ENCODE measurements at regions not wholly inside any gene's neighbourhood (a gene's known extent, or its start where the extent isn't known, plus 50 kb on each side); places are given as distances from the start of the nearest gene placed in this dataset.

DNA sequence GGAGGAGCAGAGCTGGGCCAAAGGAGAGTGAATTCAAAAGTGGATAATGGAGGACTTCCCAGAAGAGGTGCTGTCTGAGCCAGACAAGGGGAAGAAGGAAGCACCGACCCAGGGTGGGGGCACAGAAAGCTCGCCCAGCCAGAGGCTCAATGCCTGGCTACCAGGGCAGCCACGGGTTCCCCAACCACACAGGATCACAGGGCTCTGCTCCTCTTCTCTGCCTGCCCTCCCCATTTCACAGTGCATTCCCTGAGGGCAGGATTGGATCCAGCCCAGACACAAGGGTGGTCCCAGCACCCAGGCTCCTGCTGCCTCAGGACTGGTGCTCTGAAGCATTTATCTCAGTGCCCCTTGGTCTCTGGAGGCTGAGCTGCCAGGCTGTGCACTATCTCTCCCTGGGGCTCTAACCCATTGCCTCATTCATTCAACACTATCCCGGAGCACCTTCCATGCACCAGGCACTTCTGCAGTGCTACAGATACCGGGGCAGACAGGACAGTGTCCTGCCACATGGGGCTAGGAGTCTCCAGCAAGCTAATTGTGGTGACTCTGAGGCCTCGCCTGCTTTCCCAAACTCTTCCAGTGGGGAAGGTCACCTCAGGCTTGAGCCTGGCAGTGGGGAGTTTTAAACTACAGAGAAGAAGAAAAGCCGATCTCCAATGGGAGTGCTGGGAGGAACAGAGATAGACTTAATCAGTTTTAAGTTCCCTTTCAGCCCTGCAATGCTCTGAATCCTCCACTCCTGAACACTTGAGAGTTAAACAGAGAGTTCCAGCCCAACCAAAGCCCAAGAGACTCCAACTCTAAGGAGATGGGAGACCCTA is 201.8 kb upstream of the ZMIZ1 start:
- no peak for DNase-seq (ENCODE audit: low read depth)
- TF ChIP-seq, protein P1, sequence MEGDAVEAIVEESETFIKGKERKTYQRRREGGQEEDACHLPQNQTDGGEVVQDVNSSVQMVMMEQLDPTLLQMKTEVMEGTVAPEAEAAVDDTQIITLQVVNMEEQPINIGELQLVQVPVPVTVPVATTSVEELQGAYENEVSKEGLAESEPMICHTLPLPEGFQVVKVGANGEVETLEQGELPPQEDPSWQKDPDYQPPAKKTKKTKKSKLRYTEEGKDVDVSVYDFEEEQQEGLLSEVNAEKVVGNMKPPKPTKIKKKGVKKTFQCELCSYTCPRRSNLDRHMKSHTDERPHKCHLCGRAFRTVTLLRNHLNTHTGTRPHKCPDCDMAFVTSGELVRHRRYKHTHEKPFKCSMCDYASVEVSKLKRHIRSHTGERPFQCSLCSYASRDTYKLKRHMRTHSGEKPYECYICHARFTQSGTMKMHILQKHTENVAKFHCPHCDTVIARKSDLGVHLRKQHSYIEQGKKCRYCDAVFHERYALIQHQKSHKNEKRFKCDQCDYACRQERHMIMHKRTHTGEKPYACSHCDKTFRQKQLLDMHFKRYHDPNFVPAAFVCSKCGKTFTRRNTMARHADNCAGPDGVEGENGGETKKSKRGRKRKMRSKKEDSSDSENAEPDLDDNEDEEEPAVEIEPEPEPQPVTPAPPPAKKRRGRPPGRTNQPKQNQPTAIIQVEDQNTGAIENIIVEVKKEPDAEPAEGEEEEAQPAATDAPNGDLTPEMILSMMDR (IDR thresholded peaks at IDR 0.05; ENCODE audit: low read depth, low read length, missing control alignments): no peak
- H3K4me3 ChIP-seq (ENCODE audit: low read depth, low read length): no peak overlapping the region
- in situ Hi-C loops (cut with HindIII; ENCODE audit: low sequenced_read_pairs): no loop called here

GRCh38 chr10:78867555-78867939 is 201.2 kb upstream of the ZMIZ1 start:
- DNase-seq (ENCODE audit: low read depth): no peak
- in situ Hi-C loops (cut with HindIII; ENCODE audit: low sequenced_read_pairs): no loop called here
- TF ChIP-seq, protein P1 (IDR thresholded peaks at IDR 0.05; ENCODE audit: low read depth, low read length, missing control alignments): no peak
- no peak overlapping the region for H3K4me3 ChIP-seq (ENCODE audit: low read depth, low read length)

GRCh38 chr10:78868048-78868447 is 200.7 kb upstream of the ZMIZ1 start:
- in situ Hi-C loops (cut with HindIII; ENCODE audit: low sequenced_read_pairs): no loop called here
- H3K4me3 ChIP-seq (ENCODE audit: low read depth, low read length): no peak overlapping the region
- DNase-seq (ENCODE audit: low read depth): no peak
- TF ChIP-seq, protein P1 (IDR thresholded peaks at IDR 0.05; ENCODE audit: low read depth, low read length, missing control alignments): no peak

- TF ChIP-seq, protein P1 (IDR thresholded peaks at IDR 0.05; ENCODE audit: low read depth, low read length, missing control alignments): no peak
- no peak for DNase-seq (ENCODE audit: low read depth)
- no peak overlapping the region for H3K4me3 ChIP-seq (ENCODE audit: low read depth, low read length)
- in situ Hi-C loops (cut with HindIII; ENCODE audit: low sequenced_read_pairs): no loop called here
Observed at GRCh38 chr10:78868456-78868855, 200.3 kb upstream of the ZMIZ1 start.

- H3K4me3 ChIP-seq (ENCODE audit: low read depth, low read length): no peak overlapping the region
- DNase-seq (ENCODE audit: low read depth): no peak
- TF ChIP-seq, protein P1 (IDR thresholded peaks at IDR 0.05; ENCODE audit: low read depth, low read length, missing control alignments): no peak
- in situ Hi-C loops (cut with HindIII; ENCODE audit: low sequenced_read_pairs): no loop called here
Observed at GRCh38 chr10:78868861-78869260, 199.9 kb upstream of the ZMIZ1 start.

- TF ChIP-seq, protein P1 (IDR thresholded peaks at IDR 0.05; ENCODE audit: low read depth, low read length, missing control alignments): no peak
- no peak for DNase-seq (ENCODE audit: low read depth)
- in situ Hi-C loops (cut with HindIII; ENCODE audit: low sequenced_read_pairs): no loop called here
- no peak overlapping the region for H3K4me3 ChIP-seq (ENCODE audit: low read depth, low read length)
Observed at GRCh38 chr10:78869508-78870454, 199.0 kb upstream of the ZMIZ1 start.
